GM12864 (cell line): ENCODE measurements at regions not wholly inside any gene's neighbourhood (a gene's known extent, or its start where the extent isn't known, plus 50 kb on each side); places are given as distances from the start of the nearest gene placed in this dataset.

Experiments
- DNase-seq: peaks from one replicate; pipeline ENCODE4 v3.0.0-alpha.2; 2011; ENCODE audit warnings: low read depth
- H3K4me3 ChIP-seq: 2 replicates; pipeline ENCODE4 v1.5.1; 2011; ENCODE audit warnings: mild to moderate bottlenecking, low read depth, low read length, control low read depth
- TF ChIP-seq, protein P1 (sequence below): IDR thresholded peaks from 2 replicates; pipeline ENCODE4 v1.5.1; 2011; ENCODE audit warnings: low read depth, mild to moderate bottlenecking, moderate library complexity, low read length, control low read depth, inconsistent platforms; ENCODE audit errors: missing control alignments

GRCh38 chr12:127428420-127428819 is 838.5 kb upstream of the TMEM132C start:
- TF ChIP-seq, protein P1, sequence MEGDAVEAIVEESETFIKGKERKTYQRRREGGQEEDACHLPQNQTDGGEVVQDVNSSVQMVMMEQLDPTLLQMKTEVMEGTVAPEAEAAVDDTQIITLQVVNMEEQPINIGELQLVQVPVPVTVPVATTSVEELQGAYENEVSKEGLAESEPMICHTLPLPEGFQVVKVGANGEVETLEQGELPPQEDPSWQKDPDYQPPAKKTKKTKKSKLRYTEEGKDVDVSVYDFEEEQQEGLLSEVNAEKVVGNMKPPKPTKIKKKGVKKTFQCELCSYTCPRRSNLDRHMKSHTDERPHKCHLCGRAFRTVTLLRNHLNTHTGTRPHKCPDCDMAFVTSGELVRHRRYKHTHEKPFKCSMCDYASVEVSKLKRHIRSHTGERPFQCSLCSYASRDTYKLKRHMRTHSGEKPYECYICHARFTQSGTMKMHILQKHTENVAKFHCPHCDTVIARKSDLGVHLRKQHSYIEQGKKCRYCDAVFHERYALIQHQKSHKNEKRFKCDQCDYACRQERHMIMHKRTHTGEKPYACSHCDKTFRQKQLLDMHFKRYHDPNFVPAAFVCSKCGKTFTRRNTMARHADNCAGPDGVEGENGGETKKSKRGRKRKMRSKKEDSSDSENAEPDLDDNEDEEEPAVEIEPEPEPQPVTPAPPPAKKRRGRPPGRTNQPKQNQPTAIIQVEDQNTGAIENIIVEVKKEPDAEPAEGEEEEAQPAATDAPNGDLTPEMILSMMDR = no peak
- DNase-seq = no peak
- H3K4me3 ChIP-seq = no peak overlapping the region

GRCh38 chr12:127429551-127430285 is 837.3 kb upstream of the TMEM132C start:
- TF ChIP-seq, protein P1 = no peak
- H3K4me3 ChIP-seq = no peak overlapping the region
- no peak for DNase-seq

DNA sequence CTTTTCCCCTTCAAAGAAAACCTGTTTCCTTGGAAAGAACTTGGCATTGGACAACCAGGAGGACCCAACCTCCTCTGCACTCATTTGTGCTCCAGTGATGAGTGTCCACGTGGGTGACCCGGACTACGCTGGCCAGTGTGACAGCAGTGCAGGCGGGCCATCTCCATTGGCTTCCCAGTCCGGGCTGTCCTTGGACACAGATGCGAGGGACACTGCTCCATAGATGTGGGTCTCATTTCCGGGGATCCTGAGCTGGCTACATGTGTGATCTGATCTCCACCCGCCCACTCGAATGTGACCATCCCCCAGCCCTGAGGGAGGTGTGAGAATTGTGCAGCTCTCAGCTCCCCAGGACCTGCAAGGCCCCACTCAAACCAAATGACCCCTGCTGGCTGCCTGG is 836.6 kb upstream of the TMEM132C start:
- DNase-seq = no peak
- TF ChIP-seq, protein P1 = no peak
- H3K4me3 ChIP-seq = no peak overlapping the region

DNA sequence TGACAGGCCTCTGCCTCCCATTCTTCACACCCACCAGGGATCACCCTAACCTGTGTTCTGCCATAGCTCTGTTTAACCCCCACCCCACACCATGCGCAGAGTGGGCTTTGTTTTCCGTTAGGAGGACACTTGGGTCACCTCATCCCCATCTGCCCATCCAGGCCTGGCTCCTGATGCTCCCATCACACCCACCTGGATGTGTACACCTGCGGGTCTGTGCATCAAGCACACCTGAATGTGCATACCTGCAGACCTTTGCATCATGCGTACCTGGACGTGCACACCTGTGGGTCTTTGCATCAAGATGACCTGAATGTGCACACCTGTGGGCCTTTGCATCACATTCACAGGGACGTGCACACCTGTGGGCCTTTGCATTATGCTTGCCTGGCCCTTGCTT is 835.8 kb upstream of the TMEM132C start:
- no peak overlapping the region for H3K4me3 ChIP-seq
- no peak for DNase-seq
- TF ChIP-seq, protein P1 = no peak

DNA sequence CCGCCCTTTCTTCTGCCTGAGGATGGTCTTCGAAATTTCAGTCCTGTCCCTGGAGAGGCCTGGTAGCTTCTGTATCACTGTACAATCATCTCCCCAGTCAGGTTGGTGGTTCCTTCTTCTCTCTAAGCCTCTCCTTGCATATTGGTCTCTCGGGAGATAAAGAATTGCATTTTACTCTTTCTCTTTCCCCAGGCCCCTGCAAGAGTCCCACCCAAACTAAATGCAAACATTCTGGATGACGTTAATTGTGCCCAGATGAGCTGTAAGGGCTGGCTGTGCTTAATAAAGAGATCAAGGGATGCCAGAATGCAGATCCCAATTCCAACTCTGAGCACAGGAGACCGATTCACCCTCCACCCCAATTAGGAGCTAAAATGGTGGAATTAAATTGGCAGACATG is 835.4 kb upstream of the TMEM132C start:
- TF ChIP-seq, protein P1 = no peak
- H3K4me3 ChIP-seq = no peak overlapping the region
- DNase-seq = no peak

- no peak overlapping the region for H3K4me3 ChIP-seq
- DNase-seq = no peak
- TF ChIP-seq, protein P1 = no peak
Measured at GRCh38 chr12:127435439-127435838, 831.5 kb upstream of the TMEM132C start.
